HG02973 (cell line): ENCODE measurements at regions not wholly inside any gene's neighbourhood (a gene's known extent, or its start where the extent isn't known, plus 50 kb on each side); places are given as distances from the start of the nearest gene placed in this dataset.
"Not testable (repeated sequence)": the region's sequence is repeated elsewhere in the genome, so short reads cannot be mapped to it uniquely, and the experiment has no call there.

ENCODE experiments used
- ATAC-seq: cut with Tn5 transposase; IDR thresholded peaks from one replicate; pipeline ENCODE4 v1.9.1; 2021; ENCODE audit warnings: moderate library complexity; ENCODE audit not compliant: unreplicated experiment

DNA sequence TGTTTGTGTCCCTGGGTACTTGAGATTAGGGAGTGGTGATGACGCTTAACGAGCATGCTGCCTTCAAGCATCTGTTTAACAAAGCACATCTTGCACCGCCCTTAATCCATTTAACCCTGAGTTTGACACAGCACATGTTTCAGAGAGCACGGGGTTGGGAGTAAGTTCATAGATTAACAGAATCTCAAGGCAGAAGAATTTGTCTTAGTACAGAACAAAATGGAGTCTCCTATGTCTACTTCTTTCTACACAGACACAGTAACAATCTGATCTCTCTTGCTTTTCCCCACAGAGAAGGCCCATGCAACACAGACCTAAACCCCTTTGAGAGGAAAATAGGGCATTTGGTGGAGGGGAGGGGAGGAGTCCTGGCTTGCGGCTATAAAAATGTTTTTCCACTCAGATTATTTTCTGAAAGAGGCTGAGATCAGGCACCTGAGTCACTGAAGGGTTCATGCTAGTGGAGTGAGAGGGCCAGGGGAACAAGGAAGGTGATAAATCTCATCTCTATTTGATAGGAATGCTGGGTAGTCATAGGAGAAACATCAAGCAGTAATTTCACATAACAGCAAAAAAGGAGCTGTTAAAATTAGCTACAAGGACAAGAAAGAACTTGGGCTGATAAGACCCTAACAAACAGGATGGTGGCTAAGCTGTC is 136.9 kb downstream of the OR2B2 start:
- ATAC-seq, result not testable (repeated sequence)

DNA sequence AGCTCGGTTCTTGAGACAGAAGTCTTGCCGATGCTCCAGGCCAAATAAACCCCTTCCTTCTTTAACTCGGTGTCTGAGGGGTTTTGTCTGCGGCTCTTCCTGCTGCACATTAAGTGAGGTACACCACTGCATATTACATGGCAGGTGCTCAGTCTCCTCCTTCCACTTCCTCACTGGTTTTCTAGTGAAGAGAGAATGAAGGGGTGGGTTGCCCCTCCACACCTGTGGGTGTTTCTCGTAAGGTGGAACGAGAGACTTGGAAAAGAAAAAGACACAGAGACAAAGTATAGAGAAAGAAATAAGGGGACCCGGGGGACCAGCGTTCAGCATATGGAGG is 138.0 kb downstream of the OR2B2 start:
- not testable (repeated sequence) for ATAC-seq

DNA sequence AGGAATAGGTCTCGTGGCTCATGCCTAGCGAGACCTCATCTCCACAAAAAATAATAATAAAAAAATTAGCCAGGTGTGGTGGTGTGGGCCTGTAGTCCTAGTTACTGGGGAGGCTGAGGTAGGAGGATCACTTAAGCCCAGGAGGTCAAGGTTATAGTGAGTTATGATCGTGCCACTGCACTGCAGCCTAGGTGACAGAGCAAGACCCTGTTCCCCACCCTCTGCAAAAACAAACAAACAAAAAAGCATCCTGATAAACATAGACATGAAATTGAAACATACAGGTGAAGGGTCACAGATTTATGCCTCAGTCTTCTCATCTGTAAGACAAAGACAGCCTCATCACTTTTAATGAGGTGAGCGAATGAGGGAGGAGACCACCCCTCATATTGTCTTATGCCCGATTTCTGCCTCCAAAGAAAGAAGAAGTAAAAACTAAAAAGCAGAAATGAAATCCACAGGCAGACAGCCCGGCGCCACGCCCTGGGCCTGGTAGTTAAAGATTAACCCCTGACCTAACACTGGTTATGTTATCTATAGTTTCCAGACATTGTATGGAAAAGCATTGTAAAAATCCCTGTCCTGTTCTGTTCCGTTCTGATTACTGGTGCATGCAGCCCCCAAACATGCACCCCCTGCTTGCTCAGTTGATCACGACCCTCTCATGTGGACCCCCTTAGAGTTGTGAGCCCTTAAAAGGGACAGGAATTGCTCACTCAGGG is 138.5 kb downstream of the OR2B2 start:
- not testable (repeated sequence) for ATAC-seq

DNA sequence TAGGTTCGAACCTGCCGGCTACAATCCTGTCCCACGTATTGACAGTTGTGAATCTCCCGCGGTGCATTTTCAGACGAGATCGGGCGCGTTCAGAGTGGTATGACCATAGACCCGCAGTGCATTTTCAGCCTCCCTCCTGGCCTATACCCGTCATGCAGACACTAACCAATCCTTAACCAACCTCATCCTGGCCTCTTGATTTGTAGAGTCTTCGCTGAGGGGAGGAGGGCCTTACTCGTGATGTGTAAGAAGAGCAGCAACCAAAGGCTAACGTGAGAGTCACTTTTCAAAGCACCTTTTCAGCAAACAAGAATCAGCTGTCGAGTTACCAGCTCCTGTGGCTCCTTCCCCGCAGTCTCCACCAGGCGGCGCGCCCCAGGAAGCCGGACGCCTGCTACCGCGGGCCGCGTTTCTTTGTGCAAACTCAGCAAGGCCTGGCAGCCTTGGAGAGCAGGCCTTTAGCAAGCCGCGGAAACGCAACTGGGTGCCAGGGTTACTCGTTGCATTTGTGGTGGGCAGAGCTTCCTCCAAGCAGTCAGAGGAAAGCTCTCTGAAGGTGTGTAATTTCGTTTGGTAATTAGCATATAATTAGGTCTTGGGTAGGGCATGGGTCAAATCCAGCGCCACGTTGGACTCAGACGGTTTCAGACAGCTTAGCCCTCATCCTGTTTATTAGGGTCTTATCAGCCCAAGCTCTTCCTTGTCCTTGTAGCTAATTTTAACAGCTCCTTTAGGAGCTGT is 139.8 kb downstream of the OR2B2 start:
- ATAC-seq, result peak; percentile 88

DNA sequence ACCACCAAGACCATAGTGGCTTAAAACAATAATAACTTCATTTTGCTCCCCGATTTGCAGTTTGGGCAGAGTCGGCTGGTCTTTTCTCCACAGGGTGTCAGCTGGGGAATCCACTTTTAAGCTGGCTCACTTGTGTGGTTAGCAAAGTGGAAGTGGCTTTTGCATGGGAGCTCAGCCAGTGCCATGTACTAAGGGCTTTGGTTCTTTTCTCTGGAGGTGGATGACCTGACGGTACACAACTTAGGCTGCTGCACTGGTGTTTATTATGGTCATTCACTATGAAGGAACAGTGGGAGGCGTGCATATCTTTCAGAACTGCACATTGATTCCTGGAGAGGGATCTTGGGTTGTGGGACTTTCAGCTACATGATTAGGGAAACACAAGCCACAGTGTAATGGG is 141.0 kb downstream of the OR2B2 start:
- ATAC-seq, result no peak

DNA sequence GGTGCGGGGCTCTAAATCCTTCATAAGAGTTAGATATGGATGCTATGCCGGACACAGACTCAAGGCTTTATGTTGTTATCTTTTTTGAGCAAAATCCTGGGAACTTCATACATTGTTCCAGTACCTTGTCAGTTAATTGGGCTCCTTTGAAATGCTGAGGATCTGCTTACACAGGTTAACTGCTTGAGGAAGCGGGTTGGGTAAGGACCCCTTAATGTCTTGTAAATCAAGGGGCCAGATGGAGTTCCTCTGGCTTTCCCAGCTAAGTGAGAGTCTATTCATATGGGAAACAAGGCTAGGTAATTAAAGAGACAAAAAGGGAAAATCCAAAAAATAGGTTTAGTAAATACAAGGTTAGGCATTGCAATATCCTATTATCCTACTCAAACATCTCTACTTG is 141.5 kb downstream of the OR2B2 start:
- no peak for ATAC-seq

DNA sequence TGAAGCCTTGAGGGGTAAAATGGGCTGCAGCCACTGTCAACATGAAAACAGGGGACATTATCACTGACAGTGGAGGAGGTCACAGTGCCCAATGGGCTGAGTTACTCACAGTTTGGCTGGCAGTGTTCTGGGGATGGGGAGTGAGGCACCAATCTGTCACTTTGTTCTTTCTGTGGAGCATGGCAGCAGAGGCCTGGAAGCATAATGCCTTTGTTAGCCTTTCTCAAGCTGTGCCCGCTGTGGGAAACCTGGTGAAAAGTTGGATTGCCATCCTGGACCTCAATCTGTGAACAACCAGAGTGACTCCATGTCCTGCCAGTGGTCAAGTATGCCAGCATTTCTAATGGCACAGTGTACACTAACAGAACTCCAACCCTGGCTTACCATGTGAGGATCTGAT is 143.6 kb downstream of the OR2B2 start:
- ATAC-seq, result no peak

DNA sequence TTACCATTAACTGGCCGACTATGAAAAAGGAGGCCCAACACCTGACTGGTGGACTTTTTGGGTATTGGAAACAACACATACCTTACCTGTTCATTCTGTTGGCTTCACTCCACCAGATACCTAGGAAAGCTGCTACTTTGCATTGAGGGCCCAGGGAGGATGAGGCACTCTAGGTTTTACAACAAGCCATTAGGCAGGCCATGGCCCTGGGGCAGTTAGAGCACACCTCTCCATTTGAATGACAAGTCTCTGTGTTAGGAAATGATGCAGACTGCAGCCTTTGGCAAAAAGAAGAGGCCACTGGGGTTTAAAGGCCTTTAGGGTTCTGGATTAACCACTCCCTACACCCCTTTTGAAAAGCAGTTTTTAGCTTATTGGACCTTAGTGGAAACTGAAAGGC is 144.3 kb downstream of the OR2B2 start:
- no peak for ATAC-seq

DNA sequence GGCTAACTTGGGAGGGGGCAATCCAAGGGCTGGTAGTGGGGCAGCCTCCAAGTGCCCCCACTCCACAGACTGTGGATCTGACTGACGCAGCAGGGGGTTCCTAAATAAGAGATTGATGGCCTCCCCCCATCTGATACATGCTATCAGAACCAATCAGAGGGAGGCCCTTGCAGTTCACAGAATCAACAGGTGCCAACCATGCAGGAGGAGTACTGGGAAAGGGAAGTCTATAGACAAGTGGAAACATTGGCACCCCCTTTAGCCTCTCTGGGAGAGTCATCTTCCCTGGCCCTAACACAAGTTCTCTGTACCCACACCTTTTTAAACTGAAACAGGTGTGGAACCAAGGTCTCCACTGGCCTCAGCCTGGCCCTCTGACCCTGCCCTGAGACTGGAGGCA is 145.8 kb downstream of the OR2B2 start:
- no peak for ATAC-seq

DNA sequence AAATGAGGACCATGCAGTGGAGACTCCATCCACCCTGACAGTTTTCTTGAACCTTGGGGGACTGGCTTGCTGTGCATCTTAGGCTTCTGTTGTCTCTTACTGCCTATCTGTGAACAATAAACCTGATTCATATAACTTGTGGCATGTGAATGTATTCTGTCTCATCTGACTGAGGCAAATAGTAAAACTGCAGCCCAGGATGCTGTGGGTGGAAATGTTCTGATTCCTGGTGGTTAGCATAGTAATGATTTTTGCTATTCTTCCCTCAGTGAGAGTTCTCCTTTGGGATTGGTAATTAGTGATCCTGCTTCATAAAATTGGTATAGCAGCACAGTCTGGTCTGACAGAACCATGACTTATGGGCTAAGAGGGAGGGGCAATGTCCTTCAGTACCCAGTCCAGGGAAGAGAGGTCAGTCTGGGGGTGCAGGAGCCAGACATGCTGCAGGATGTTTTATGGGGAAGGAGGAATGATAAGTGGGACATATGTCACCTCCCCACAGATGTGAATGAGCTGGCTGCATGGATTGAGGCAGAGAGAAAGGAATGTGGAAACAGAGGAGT is 147.1 kb downstream of the OR2B2 start:
- ATAC-seq, result no peak

DNA sequence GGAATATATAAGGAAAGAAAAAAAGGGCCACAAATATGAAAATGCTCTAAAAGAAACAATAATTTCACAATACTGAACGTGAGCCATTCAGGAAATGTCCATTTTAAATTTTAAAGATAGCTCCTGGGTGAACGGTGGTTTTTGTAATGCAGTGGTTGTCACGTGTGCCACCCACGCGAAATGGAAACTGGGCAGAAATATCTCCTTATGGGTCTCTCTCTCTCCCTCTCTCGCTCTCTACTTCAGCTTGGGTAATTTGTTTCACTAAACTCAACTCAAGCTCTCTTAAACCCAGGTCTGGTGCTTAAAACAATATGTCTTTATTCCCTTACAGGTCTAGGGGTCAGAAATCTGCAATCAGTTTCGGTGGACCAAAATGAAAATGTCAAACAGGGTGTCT is 150.8 kb downstream of the OR2B2 start:
- no peak for ATAC-seq

DNA sequence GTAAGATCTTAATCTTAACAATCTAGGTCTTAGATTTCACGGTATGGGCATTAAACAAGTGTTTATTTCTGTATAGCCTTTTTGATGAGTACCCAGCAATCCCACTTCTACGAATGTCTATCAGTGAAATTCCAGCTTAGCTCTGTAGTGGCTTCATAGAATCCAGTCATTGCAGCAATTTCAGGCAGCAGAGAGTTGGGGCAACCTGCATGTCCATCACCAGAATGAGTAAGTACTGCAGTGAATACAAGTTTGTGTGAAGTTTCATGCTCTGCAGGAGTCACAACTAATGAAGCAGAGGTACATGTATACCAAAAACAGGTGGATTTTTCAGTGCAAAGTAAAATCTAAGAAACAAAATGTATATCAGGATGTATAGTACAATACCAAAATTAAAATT is 151.7 kb downstream of the OR2B2 start:
- ATAC-seq, result no peak

DNA sequence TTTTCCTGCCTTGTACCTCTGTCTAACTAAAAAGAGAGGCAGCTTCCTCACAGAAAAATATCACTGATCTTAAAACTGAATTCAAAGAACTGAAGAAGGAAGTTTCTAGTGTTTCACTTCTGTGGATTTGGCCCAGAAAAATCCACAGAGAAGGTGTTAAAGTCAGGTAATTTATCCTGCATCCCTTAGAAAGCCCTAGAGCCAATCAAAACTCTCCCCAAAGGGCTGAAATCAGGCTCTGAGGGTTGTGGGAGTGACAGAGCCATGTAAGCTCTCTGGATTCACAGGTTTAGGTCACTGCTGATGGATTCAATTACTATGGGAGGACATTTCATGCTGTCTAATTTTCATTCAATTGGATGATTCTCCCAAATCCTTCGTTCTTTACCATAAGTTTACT is 152.3 kb downstream of the OR2B2 start:
- no peak for ATAC-seq

DNA sequence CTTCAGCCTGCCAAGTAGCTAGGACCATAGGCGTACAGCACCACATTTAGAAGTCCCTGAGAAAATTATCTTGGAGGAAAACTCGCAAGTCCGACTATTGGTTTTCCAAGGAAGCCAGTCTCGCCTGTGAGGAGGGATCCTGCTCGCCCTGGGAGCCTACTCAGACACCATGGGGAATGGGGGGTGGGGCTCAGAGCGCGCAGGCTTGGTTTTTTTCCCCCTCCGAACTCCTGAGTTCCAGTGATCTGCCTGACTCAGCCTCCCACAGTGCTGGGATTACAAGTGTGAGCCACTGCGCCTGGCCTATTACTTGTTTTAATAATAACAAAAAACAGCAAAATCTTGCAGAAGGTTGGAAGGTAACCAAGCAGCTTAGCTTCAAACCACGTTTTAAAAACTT is 153.7 kb downstream of the OR2B2 start:
- ATAC-seq, result no peak

DNA sequence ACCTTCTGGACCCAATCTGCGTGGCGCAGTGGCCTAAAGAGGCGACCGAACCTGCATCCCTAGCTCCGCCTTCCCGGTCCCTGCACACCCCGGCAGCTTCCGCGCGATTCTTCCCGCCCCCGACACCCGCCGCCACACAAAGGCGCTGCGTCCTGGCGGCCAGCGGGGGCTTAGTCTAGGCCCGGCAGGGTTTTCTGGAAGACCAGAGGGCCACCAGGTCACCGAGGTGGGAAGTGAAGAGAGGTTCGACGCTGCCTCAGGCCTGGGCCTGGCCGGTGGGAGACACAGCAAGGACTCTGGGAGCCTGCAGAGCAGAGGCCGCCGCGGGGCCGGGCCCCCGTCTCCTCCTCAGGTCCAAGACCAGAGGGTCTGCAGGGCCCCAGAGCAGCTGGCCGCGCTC is 154.9 kb downstream of the OR2B2 start:
- no peak for ATAC-seq

DNA sequence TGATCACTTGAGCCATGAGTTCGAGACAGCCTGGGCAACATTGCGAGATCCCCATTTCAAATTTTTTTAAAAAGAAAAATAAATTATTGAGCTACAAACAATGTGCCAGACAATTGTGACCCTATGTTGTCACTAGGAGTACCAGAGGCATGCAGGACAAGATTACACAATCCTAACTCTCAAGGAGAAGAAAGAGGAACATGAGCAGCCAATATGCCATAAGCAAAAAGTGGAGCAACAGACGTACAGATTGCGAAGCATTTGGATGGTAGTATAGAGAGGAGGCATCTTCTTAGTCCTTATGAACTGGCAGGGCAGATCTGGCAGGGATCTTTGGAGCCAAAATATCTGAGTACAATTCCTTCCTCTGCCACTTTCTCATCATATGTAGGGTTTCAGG is 156.4 kb downstream of the OR2B2 start:
- no peak for ATAC-seq

DNA sequence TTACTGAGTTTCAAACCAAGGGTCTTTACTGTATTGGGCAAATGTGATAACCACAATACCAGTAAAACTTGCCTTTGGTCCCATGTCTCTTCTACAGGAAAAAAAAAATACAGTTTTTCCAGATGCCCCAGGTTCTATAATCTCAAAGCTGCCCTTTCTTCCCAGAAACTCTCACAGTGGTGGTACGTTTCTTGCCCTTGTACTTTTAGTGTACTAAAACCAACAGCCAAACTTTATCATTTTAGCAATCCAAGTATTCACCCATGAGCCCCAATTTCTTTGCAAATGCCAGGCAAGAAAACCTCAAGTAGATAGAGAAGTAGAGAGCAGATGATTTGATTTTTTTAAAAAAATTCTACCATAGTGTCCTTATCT is 157.8 kb downstream of the OR2B2 start:
- ATAC-seq, result no peak

DNA sequence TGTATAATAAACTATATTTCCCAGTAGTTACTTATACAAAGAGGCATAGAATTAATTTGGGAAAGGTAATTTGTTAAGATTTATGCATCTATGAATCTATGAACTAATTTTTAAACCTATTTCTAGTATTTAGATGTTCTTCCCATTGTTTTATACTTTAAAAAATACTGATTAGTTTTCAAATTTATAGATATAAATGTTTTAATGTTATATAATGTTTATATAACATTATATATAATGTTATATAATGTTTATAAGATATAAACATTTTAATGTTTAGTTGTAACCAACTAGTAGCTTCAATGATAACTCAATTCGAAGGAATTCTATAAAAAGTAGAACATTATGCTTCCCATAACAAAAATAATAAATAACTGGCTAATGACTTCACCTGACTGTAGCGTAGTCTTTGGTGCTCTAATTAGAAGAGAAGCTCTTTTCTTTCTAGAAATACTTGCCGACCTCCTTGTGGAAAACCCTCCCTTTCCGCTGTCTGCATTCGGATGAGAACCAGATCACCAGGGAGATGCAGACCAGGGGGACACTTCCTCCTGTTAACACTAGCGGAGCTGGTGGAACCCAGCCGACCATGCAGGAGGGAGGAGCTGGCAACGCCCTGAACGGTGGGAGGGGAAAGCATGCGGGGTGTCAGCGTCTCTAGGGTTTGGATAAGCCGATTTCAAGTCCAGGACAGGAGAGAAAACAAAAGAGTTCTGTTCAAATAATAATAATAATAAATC is 158.4 kb downstream of the OR2B2 start:
- ATAC-seq, result peak; percentile 36

DNA sequence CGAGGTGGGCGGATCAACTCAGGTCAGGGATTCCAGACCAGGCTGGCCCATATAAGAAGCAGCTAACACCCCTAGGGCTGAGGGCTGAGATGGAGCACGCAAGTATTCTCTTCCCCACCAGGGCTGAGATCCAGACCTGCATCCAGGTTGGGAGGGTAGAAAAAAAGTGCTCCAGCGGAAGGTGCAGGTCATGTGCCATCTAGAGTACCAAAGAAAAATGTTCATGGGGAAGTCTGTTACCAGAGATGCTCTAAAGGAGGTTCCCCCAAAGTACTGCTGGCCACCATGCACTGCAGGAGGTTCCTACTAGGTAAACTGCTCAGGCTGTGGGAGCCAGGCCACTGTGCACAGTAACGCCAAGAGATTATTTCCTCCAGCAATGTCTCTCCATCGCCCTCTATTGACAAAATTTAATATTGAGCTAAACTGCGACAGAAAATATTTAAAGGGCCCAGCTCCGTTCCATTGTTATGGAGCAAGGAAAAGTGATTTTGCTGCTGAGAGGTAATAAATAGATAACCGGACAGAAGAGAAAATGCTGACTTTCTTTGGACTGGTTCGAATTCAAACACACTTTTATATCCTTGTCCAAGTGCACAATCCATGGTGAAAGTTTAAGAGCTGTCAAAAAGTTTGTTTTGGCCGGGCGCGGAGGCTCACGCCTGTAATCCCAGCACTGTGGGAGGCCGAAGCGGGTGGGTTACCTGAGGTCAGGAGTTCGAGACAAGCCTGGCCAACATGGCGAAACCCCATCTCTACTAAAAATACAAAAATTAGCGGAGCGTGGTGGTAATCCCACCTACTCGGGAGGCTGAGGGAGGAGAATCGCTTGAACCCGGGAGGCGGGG is 159.9 kb downstream of the OR2B2 start:
- peak; percentile 34 for ATAC-seq

DNA sequence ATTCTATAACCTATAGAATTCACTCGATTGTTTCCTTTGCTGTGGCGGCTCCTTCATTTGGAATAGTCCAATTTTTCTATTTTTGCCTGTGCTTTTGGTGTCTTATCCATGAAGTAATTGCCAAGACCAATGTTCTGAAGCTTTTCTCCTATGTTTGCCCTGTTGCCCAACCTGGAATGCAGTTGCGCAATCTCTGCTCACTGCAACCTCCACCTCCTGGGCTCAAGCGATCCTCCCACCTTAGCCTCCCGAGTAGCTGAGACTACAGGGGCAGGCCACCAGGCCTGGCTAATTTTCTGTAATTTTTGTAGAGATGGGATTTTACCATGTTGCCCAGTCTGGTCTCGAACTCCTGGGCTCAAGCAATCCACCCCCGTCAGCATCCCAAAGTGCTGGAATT is 163.5 kb downstream of the OR2B2 start:
- no peak for ATAC-seq
